ENCODE measurements at regions not wholly inside any gene's neighbourhood (a gene's known extent, or its start where the extent isn't known, plus 50 kb on each side); places are given as distances from the start of the nearest gene placed in this dataset.

DNA sequence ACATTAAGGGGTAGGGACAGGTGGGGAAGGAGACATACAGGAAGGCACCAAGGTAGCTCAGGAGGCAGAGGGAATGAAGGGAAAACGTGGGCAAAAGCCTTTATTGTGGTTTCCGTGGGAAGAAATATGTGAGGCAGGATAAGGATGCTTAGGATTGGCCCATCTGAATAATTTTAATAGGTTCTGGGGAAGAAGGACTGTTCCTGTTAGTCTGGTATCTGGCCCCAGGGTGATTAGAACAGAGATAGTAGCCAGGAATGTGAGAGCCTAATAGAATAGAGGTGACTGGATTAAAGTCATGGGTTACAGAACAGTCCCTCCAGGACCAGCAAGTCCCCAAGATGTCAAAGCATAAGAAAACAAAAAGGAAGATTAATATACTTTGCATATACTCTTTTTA is 545.2 kb upstream of the CAMK1G start:
- no peak for DNase-seq (ENCODE audit: low read depth, low spot score)
- ChIA-PET CTCF (no interaction called here), POLR2A (no interaction called here)
- H3K4me3 ChIP-seq (ENCODE audit: low read depth, low read length), result no peak overlapping the region
- TF ChIP-seq, protein P1, sequence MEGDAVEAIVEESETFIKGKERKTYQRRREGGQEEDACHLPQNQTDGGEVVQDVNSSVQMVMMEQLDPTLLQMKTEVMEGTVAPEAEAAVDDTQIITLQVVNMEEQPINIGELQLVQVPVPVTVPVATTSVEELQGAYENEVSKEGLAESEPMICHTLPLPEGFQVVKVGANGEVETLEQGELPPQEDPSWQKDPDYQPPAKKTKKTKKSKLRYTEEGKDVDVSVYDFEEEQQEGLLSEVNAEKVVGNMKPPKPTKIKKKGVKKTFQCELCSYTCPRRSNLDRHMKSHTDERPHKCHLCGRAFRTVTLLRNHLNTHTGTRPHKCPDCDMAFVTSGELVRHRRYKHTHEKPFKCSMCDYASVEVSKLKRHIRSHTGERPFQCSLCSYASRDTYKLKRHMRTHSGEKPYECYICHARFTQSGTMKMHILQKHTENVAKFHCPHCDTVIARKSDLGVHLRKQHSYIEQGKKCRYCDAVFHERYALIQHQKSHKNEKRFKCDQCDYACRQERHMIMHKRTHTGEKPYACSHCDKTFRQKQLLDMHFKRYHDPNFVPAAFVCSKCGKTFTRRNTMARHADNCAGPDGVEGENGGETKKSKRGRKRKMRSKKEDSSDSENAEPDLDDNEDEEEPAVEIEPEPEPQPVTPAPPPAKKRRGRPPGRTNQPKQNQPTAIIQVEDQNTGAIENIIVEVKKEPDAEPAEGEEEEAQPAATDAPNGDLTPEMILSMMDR (IDR thresholded peaks at IDR 0.05; ENCODE audit: insufficient read depth, low read length, missing control alignments), result no peak

DNA sequence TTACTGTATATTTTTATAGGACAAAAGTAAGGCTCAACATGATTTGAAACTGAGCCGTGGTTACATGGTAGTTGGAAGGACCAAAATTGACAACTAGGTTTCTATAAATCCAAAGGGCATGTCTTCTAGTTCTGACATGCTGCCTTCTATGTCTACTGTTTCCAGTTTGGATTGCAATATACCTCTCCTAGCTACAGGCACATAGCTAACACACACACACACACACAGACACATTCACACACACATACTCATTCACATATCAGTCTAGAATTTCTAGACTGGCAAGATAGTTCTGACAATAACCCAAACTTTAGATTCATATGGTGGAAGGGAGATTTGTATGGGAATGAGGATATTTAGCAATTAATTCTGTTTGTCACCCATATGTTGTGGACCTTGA is 544.8 kb upstream of the CAMK1G start:
- ChIA-PET POLR2A (no interaction called here), CTCF (no interaction called here)
- H3K4me3 ChIP-seq (ENCODE audit: low read depth, low read length), result no peak overlapping the region
- DNase-seq (ENCODE audit: low read depth, low spot score), result no peak
- TF ChIP-seq, protein P1 (IDR thresholded peaks at IDR 0.05; ENCODE audit: insufficient read depth, low read length, missing control alignments), result no peak

DNA sequence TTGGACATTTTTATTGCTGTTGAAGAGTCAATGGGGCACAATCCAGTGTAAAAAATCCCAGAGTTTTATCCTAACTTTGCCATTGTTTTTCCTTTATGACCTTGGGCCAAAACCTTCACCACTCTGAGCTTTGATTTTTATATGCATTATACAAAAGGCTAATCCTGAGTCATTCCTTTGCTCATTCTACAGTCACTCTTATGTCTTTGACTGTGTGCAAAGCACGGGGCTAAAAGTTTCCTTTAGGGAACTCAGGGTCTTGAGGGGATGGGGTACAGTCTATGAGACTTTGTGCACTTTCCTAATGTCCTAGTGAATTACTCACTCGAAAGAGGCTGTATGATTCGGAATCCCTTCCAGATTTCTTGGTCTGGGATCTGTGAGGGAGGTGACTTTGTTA is 543.2 kb upstream of the CAMK1G start:
- no peak for DNase-seq (ENCODE audit: low read depth, low spot score)
- POLR2A ChIA-PET, result no interaction called here
- TF ChIP-seq, protein P1 (IDR thresholded peaks at IDR 0.05; ENCODE audit: insufficient read depth, low read length, missing control alignments), result no peak
- CTCF ChIA-PET, result no interaction called here
- H3K4me3 ChIP-seq (ENCODE audit: low read depth, low read length), result no peak overlapping the region

DNA sequence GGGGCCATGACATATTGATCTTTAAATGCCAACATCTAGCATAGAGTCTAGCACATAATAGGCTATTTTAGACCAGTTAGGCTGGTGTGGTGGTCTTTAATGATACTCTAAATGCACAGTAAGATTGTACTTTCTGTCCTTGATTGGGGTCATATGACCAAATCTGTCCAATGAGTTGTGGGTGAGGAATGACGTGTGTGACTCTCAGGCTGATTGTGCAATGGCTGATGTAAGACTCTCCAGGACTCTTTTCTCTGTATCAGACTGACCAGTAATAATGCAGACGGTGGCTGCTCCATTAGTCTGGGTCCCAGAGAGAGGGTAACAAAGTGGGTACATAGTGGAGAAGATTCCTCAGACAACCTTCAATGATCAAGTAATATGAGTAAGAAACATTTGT is 541.6 kb upstream of the CAMK1G start:
- POLR2A ChIA-PET, result no interaction called here
- TF ChIP-seq, protein P1 (IDR thresholded peaks at IDR 0.05; ENCODE audit: insufficient read depth, low read length, missing control alignments), result no peak
- no peak for DNase-seq (ENCODE audit: low read depth, low spot score)
- no peak overlapping the region for H3K4me3 ChIP-seq (ENCODE audit: low read depth, low read length)
- CTCF ChIA-PET, result no interaction called here

GRCh38 chr1:209042413-209042812 is 541.1 kb upstream of the CAMK1G start:
- CTCF ChIA-PET, result interaction anchor here (0.5 kb wide), 1 partner anchor 33 kb away, joined by 3 read pairs; no protein-coding TSS in a partner anchor
- TF ChIP-seq, protein P1 (IDR thresholded peaks at IDR 0.05; ENCODE audit: insufficient read depth, low read length, missing control alignments), result no peak
- H3K4me3 ChIP-seq (ENCODE audit: low read depth, low read length), result no peak overlapping the region
- POLR2A ChIA-PET, result no interaction called here
- DNase-seq (ENCODE audit: low read depth, low spot score), result no peak

DNA sequence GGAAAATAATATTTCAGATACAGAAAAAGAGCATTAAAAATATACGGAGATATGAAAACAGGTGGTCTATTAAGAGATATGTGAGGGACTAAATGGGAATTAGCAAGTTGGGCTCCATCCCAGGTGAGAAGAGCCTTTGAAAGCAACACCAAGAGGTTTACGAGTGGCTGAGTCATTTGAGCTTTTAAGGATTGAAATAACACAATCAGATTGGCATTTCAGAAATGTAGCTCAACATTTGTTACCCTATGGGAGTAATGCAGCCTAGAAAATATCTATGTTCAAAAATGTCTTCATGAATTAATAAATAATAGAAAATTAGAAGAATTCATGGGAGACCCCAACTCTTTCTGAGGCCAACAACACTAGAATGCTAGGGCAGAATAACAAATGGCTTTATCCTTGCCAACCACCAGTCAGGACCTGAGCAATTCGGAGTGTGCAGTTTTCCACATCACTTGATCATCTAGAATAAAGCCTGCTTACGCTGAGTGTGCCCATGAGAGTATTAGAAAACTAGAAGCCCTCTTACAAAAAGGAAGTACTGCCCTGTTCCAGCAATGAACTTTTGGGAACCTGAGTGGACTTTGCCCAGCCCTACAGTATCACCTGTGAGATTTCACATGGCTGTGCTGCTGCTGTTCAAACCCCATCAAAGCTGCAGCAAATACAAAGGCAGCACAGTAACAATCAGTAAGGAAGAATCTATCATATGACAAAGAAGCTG is 538.0 kb upstream of the CAMK1G start:
- no peak overlapping the region for H3K4me3 ChIP-seq (ENCODE audit: low read depth, low read length)
- CTCF ChIA-PET, result no interaction called here
- DNase-seq (ENCODE audit: low read depth, low spot score), result no peak
- POLR2A ChIA-PET, result no interaction called here
- TF ChIP-seq, protein P1 (IDR thresholded peaks at IDR 0.05; ENCODE audit: insufficient read depth, low read length, missing control alignments), result no peak

All from AG04449 (cell line).